WTC11 (cell line): ENCODE measurements at regions not wholly inside any gene's neighbourhood (a gene's known extent, or its start where the extent isn't known, plus 50 kb on each side); places are given as distances from the start of the nearest gene placed in this dataset.

Experiments used
- ATF2 ChIP-seq: sonication (generic); formaldehyde crosslinking; IDR thresholded peaks from 2 replicates; pipeline ENCODE4 v1.8.1; 2022; ENCODE audit warnings: low read depth, missing genetic modification reagents, borderline replicate concordance
- CBFB ChIP-seq: sonication (generic); formaldehyde crosslinking; IDR thresholded peaks from 2 replicates; pipeline ENCODE4 v1.8.1; 2022; ENCODE audit warnings: mild to moderate bottlenecking, low read depth, missing genetic modification reagents
- CTCF ChIP-seq: fragments of 200-600 bp; IDR thresholded peaks from 2 replicates; pipeline ENCODE4 v1.8.0; 2022; ENCODE audit warnings: antibody characterized with exemption
- E2F4 ChIP-seq: sonication (generic); formaldehyde crosslinking; IDR thresholded peaks from 2 replicates; pipeline ENCODE4 v1.8.1; 2022; ENCODE audit warnings: low read depth, mild to moderate bottlenecking, moderate library complexity, missing genetic modification reagents, borderline replicate concordance
- FOXK1 ChIP-seq: sonication (generic); formaldehyde crosslinking; IDR thresholded peaks from 2 replicates; pipeline ENCODE4 v1.8.0; 2022; ENCODE audit warnings: mild to moderate bottlenecking, moderate library complexity, missing genetic modification reagents
- FOXP4 ChIP-seq: sonication (generic); formaldehyde crosslinking; IDR thresholded peaks from 2 replicates; pipeline ENCODE4 v1.8.0; 2022; ENCODE audit warnings: mild to moderate bottlenecking, missing genetic modification reagents
- HMGXB4 ChIP-seq: sonication (generic); formaldehyde crosslinking; IDR thresholded peaks from 2 replicates; pipeline ENCODE4 v1.8.1; 2023; ENCODE audit warnings: mild to moderate bottlenecking, moderate library complexity, missing genetic modification reagents
- MAX ChIP-seq: sonication (generic); formaldehyde crosslinking; IDR thresholded peaks from 2 replicates; pipeline ENCODE4 v1.8.0; 2022; ENCODE audit warnings: mild to moderate bottlenecking, missing genetic modification reagents
- MLX ChIP-seq: sonication (generic); formaldehyde crosslinking; IDR thresholded peaks from 2 replicates; pipeline ENCODE4 v1.8.1; 2023; ENCODE audit warnings: mild to moderate bottlenecking, missing genetic modification reagents, moderate library complexity
- SP1 ChIP-seq: sonication (generic); formaldehyde crosslinking; conservative IDR thresholded peaks from 2 replicates; pipeline ENCODE4 v1.8.1; 2022; ENCODE audit warnings: missing genetic modification reagents
- TEAD1 ChIP-seq: sonication (generic); formaldehyde crosslinking; IDR thresholded peaks from 2 replicates; pipeline ENCODE4 v1.8.0; 2022; ENCODE audit warnings: mild to moderate bottlenecking, missing genetic modification reagents
- USF1 ChIP-seq: sonication (generic); formaldehyde crosslinking; IDR thresholded peaks from 2 replicates; pipeline ENCODE4 v1.8.0; 2022; ENCODE audit warnings: mild to moderate bottlenecking, missing genetic modification reagents
- ZNF138 ChIP-seq: sonication (generic); formaldehyde crosslinking; conservative IDR thresholded peaks from 2 replicates; pipeline ENCODE4 v1.8.1; 2022; ENCODE audit warnings: mild to moderate bottlenecking, moderate library complexity, missing genetic modification reagents
- ZNF232 ChIP-seq: sonication (generic); formaldehyde crosslinking; IDR thresholded peaks from 2 replicates; pipeline ENCODE4 v1.8.0; 2022; ENCODE audit warnings: mild to moderate bottlenecking, missing genetic modification reagents

- TF ChIP-seq CTCF (no peak), CBFB (CRISPR knock-in tag) (no peak), ZNF138 (CRISPR knock-in tag) (no peak), FOXK1 (CRISPR knock-in tag) (no peak), USF1 (CRISPR knock-in tag) (no peak), MAX (no peak), E2F4 (CRISPR knock-in tag) (no peak), HMGXB4 (no peak), ATF2 (CRISPR knock-in tag) (no peak), SP1 (CRISPR knock-in tag) (no peak), MLX (CRISPR knock-in tag) (no peak), TEAD1 (CRISPR knock-in tag) (no peak), ZNF232 (CRISPR knock-in tag) (no peak), FOXP4 (CRISPR knock-in tag) (no peak)
Measured at GRCh38 chr1:189027512-189027911, 1450.2 kb downstream of the BRINP3 start.
